H1 (cell line): ENCODE measurements at regions not wholly inside any gene's neighbourhood (a gene's known extent, or its start where the extent isn't known, plus 50 kb on each side); places are given as distances from the start of the nearest gene placed in this dataset.

Source experiments
- CBX5 ChIP-seq: fragments of 300-800, 300-1000 bp; sonication (generic); IDR thresholded peaks from 2 replicates; pipeline ENCODE4 v1.7.1; 2016; ENCODE audit warnings: antibody characterized with exemption, low read length, low read depth
- NANOG ChIP-seq: IDR thresholded peaks from 2 replicates; pipeline ENCODE4 v1.6.1; 2011; ENCODE audit warnings: low read length, low read depth, mild to moderate bottlenecking, inconsistent platforms; ENCODE audit not compliant: insufficient read depth, poor library complexity, severe bottlenecking
- POLR2A ChIP-seq, 2 experiments: IDR thresholded peaks; 1 replicate in 1 of 2; 2 replicates in 1 of 2; pipeline ENCODE4 v1.6.1; 2011; ENCODE audit warnings: low read depth in 2 of 2, low read length in 2 of 2, mild to moderate bottlenecking in 2 of 2; ENCODE audit errors: control extremely low read depth in 1 of 2
- RAD21 ChIP-seq, 2 experiments: IDR thresholded peaks in 1 of 2; conservative IDR thresholded peaks in 1 of 2; 2 replicates each; pipeline ENCODE4 v1.6.1; 2011; ENCODE audit warnings: low read depth in 2 of 2, low read length in 2 of 2, improper control_type of control experiment in 1 of 2, inconsistent platforms in 1 of 2, mild to moderate bottlenecking in 1 of 2, moderate library complexity in 1 of 2
- RBBP5 ChIP-seq: IDR thresholded peaks from 2 replicates; pipeline ENCODE4 v1.7.1; 2012; ENCODE audit warnings: low read depth, mild to moderate bottlenecking, inconsistent platforms, low read length, moderate library complexity, borderline replicate concordance
- RFX5 ChIP-seq: IDR thresholded peaks from 2 replicates; pipeline ENCODE4 v1.6.1; 2011; ENCODE audit warnings: low read depth, low read length, improper control_type of control experiment, borderline replicate concordance
- RNF2 ChIP-seq: fragments of 200-900, 300-1000 bp; sonication (generic); IDR thresholded peaks from 2 replicates; pipeline ENCODE4 v1.7.1; 2016; ENCODE audit warnings: borderline replicate concordance, low read depth, mild to moderate bottlenecking, antibody characterized with exemption, low read length; ENCODE audit not compliant: poor library complexity, severe bottlenecking; ENCODE audit errors: missing control alignments
- RXRA ChIP-seq: IDR thresholded peaks from 2 replicates; pipeline ENCODE4 v1.6.1; 2011; ENCODE audit warnings: low read depth, mild to moderate bottlenecking, low read length, moderate library complexity; ENCODE audit not compliant: insufficient read depth
- SRF ChIP-seq: IDR thresholded peaks from 2 replicates; pipeline ENCODE4 v1.6.1; 2011; ENCODE audit warnings: mild to moderate bottlenecking, low read depth, low read length, moderate library complexity
- TCF12 ChIP-seq: IDR thresholded peaks from 2 replicates; pipeline ENCODE4 v1.6.1; 2011; ENCODE audit warnings: low read depth, mild to moderate bottlenecking, low read length
- YY1 ChIP-seq: IDR thresholded peaks from 2 replicates; pipeline ENCODE4 v1.6.1; 2011; ENCODE audit warnings: low read depth, mild to moderate bottlenecking, low read length
- TF ChIP-seq, protein P1 (sequence below), 3 experiments: IDR thresholded peaks; 1 replicate in 2 of 3; 2 replicates in 1 of 3; pipeline versions ENCODE4 v1.5.1 to v1.6.1; 2011; ENCODE audit warnings: low read length in 3 of 3, mild to moderate bottlenecking in 3 of 3, inconsistent platforms in 2 of 3, low read depth in 1 of 3, moderate library complexity in 1 of 3; ENCODE audit not compliant: insufficient read depth in 1 of 3; ENCODE audit errors: control extremely low read depth in 1 of 3
- TF ChIP-seq, protein P2 (sequence below): IDR thresholded peaks from 2 replicates; pipeline ENCODE4 v1.6.1; 2012; ENCODE audit warnings: low read length, inconsistent platforms
- TF ChIP-seq, protein P3 (sequence below): IDR thresholded peaks from 2 replicates; pipeline ENCODE4 v1.6.1; 2012; ENCODE audit warnings: inconsistent platforms

DNA sequence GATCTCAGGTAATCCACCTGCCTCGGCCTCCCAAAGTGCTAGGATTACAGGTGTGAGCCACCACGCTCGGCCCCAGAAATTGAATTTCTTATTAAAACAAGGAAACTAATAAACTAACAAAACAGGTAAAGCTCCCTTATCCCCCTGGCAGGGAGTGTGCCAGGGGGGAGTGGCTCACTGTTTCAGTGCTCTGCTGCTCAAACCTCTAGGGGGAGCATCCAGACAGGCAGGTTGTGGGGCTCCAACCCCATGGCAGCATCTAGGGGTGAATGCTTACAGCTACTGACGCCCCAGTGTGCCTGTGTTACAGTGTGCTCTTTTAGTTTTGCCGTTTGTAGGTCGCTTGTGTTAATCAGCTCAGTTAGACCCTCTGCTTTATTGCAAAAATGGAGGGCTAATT, 605.0 kb downstream of the GABRG1 start:
- TF ChIP-seq, protein P1, sequence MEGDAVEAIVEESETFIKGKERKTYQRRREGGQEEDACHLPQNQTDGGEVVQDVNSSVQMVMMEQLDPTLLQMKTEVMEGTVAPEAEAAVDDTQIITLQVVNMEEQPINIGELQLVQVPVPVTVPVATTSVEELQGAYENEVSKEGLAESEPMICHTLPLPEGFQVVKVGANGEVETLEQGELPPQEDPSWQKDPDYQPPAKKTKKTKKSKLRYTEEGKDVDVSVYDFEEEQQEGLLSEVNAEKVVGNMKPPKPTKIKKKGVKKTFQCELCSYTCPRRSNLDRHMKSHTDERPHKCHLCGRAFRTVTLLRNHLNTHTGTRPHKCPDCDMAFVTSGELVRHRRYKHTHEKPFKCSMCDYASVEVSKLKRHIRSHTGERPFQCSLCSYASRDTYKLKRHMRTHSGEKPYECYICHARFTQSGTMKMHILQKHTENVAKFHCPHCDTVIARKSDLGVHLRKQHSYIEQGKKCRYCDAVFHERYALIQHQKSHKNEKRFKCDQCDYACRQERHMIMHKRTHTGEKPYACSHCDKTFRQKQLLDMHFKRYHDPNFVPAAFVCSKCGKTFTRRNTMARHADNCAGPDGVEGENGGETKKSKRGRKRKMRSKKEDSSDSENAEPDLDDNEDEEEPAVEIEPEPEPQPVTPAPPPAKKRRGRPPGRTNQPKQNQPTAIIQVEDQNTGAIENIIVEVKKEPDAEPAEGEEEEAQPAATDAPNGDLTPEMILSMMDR (IDR thresholded peaks at IDR 0.05; ENCODE audit: control extremely low read depth in 1 of 3, insufficient read depth in 1 of 3, low read depth in 1 of 3, low read length in 3 of 3) = peak; percentile 2 to 45 (median 43); a peak in 2 of 4 replicates
- TF ChIP-seq TCF12 (no peak), RBBP5 (no peak), YY1 (no peak), RNF2 (no peak), CBX5 (no peak), RXRA (no peak), POLR2A (IDR thresholded peaks at IDR 0.05; ENCODE audit: control extremely low read depth in 1 of 2, low read depth in 2 of 2, low read length in 2 of 2) (no peak), NANOG (no peak), RFX5 (no peak), RAD21 (IDR thresholded peaks at IDR 0.05 in 1 of 2, conservative IDR thresholded peaks at IDR 0.05 in 1 of 2; ENCODE audit: low read depth in 2 of 2, low read length in 2 of 2) (peak; percentile 33 to 45; a peak in 2 of 4 replicates), SRF (no peak)
- TF ChIP-seq, protein P2, sequence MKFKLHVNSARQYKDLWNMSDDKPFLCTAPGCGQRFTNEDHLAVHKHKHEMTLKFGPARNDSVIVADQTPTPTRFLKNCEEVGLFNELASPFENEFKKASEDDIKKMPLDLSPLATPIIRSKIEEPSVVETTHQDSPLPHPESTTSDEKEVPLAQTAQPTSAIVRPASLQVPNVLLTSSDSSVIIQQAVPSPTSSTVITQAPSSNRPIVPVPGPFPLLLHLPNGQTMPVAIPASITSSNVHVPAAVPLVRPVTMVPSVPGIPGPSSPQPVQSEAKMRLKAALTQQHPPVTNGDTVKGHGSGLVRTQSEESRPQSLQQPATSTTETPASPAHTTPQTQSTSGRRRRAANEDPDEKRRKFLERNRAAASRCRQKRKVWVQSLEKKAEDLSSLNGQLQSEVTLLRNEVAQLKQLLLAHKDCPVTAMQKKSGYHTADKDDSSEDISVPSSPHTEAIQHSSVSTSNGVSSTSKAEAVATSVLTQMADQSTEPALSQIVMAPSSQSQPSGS = no peak
- TF ChIP-seq, protein P3, sequence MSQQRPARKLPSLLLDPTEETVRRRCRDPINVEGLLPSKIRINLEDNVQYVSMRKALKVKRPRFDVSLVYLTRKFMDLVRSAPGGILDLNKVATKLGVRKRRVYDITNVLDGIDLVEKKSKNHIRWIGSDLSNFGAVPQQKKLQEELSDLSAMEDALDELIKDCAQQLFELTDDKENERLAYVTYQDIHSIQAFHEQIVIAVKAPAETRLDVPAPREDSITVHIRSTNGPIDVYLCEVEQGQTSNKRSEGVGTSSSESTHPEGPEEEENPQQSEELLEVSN = no peak
